ENCODE measurements at regions not wholly inside any gene's neighbourhood (a gene's known extent, or its start where the extent isn't known, plus 50 kb on each side); places are given as distances from the start of the nearest gene placed in this dataset.
"Not testable (repeated sequence)": the region's sequence is repeated elsewhere in the genome, so short reads cannot be mapped to it uniquely, and the experiment has no call there.

DNA sequence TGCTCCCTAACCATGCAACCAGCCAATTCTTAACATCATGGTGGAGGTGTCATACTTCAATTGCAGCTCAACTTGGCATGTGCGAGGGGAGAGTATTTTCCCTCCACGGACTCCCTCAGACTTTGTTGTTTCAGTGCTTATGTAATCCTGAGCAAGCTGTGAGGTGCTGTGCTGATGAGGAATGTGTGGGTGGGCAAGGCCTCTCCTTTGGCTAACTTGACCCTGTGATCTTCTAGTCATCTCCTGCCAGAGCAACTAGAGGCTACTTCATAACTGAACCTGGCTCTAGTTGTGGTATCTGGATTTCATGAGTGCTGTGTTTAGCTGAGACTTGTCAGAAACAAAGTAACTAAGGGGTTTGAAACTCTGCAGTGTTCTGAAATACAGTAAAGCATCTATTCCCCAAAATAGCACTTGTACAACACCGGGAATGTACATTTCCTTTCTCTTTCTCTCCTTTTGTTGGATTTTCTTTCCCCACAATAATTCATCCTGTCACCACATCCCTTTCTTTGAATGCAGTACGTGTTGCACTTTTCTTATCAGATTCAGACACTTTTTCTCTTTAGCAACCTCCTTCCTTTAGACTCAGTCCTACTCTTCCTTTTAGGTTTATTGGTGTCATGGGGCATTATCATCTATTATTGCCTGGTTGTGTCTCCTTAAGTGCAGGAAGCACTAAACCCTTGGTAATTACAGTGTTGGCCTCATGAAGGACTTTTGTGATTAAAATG lies 415.2 kb upstream of the NR3C2 start:
- Histone ChIP-seq H3K4me1 (ENCODE audit: control insufficient read depth, insufficient read depth, low read length) (peaks cover 6% of the 10 kb centered on the region), H3K9ac (ENCODE audit: low read length) (no peak overlapping the region), H3K36me3 (ENCODE audit: control insufficient read depth, insufficient read depth, low read length) (no peaks in the 10 kb centered on the region), H3K27me3 (ENCODE audit: control insufficient read depth, insufficient read depth, low read length) (no peaks in the 10 kb centered on the region), H3K27ac (ENCODE audit: low read depth, low read length) (peak overlapping the region; percentile 69), H3K4me3 (ENCODE audit: low read length) (no peak overlapping the region)

DNA sequence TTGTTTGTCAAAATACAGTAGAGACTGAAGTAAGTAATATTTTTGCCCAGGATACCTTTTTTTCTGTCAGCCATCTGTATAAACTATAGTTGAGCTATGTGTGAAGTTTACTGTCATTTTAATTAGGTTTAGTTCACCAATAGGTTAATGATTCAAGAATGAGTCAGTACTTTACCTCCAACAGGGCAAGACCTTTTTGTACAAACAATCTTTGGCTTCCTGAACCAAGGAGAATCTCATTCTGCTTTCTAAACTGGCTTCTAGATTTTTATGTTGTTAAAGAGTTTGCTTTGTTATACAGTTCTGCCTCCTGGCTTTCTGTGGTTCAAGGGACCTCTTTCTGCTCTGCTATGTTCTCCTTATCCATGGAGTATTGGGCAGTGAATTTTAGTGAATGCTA lies 412.0 kb upstream of the NR3C2 start:
- Histone ChIP-seq H3K4me1 (ENCODE audit: control insufficient read depth, insufficient read depth, low read length) (peaks cover 6% of the 10 kb centered on the region), H3K9ac (ENCODE audit: low read length) (no peak overlapping the region), H3K27me3 (ENCODE audit: control insufficient read depth, insufficient read depth, low read length) (no peaks in the 10 kb centered on the region), H3K27ac (ENCODE audit: low read depth, low read length) (no peak overlapping the region), H3K36me3 (ENCODE audit: control insufficient read depth, insufficient read depth, low read length) (no peaks in the 10 kb centered on the region), H3K4me3 (ENCODE audit: low read length) (no peak overlapping the region)

- H3K4me1 ChIP-seq (ENCODE audit: control insufficient read depth, insufficient read depth, low read length), result peaks cover 5% of the 10 kb centered on the region
- no peaks in the 10 kb centered on the region for H3K27me3 ChIP-seq (ENCODE audit: control insufficient read depth, insufficient read depth, low read length)
- H3K9ac ChIP-seq (ENCODE audit: low read length), result no peak overlapping the region
- H3K36me3 ChIP-seq (ENCODE audit: control insufficient read depth, insufficient read depth, low read length), result no peaks in the 10 kb centered on the region
- no peak overlapping the region for H3K27ac ChIP-seq (ENCODE audit: low read depth, low read length)
- H3K4me3 ChIP-seq (ENCODE audit: low read length), result no peak overlapping the region
These were observed 410.0 kb upstream of the NR3C2 start for GRCh38 chr4:148852092-148852699.

DNA sequence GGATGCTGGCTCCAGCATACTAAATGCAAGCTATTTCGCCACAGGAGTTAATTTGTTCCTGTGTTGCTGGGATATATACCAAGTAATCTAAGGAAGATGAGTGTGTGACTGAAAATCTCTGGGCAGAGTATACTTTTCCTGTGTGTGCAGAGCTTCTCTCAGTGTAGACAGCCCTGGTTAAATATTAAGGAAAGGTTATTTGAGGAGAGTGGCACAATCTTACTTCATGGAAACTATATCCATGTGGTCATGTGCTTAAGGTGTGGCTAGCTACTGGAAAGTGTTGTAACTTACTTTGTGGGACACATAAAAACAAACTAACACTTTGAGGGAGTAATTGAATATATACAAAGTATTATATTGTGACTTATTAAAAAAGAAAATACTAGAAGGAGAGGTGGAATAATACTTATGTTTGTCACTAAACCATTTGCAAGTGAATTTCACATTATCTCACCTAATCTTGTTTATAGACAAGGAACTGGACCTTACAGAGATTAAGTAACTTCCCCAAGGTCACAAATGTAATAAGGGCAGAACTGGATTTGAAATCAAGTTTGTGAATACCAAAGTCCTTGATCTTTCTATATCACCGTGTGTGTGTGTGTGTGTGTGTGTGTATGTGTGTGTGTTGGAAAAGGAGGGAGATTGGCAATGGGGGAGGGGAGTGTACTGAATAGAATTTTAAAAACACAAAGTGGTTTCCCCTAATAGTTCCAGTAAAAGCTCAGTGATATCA lies 408.2 kb upstream of the NR3C2 start:
- Histone ChIP-seq H3K4me1 (ENCODE audit: control insufficient read depth, insufficient read depth, low read length) (no peaks in the 10 kb centered on the region), H3K36me3 (ENCODE audit: control insufficient read depth, insufficient read depth, low read length) (no peaks in the 10 kb centered on the region), H3K27ac (ENCODE audit: low read depth, low read length) (no peak overlapping the region), H3K4me3 (ENCODE audit: low read length) (no peak overlapping the region), H3K27me3 (ENCODE audit: control insufficient read depth, insufficient read depth, low read length) (no peaks in the 10 kb centered on the region), H3K9ac (ENCODE audit: low read length) (no peak overlapping the region)

DNA sequence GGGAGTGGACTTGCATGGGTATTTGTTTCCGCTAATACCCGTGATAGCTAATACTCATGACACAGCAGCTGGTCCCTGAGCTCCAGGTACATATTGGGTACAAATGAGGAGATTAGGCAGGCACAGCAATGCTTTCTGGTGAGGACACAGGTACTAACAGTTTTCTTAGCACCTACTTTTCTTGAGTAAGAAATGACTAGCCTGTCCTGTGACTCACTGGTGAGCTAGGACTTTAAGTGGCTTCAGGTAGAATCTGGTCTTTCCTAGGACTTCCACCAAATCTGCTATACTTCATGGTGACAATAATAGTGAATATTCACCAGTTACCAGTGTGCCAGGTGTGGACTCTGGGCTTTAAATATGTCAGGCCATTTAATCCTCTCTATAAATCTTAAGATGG lies 407.4 kb upstream of the NR3C2 start:
- Histone ChIP-seq H3K9ac (ENCODE audit: low read length) (no peak overlapping the region), H3K4me1 (ENCODE audit: control insufficient read depth, insufficient read depth, low read length) (no peaks in the 10 kb centered on the region), H3K36me3 (ENCODE audit: control insufficient read depth, insufficient read depth, low read length) (no peaks in the 10 kb centered on the region), H3K27ac (ENCODE audit: low read depth, low read length) (no peak overlapping the region), H3K4me3 (ENCODE audit: low read length) (no peak overlapping the region), H3K27me3 (ENCODE audit: control insufficient read depth, insufficient read depth, low read length) (no peaks in the 10 kb centered on the region)

GRCh38 chr4:148847544-148848255 lies 405.5 kb upstream of the NR3C2 start:
- Histone ChIP-seq H3K27me3 (ENCODE audit: control insufficient read depth, insufficient read depth, low read length) (no peaks in the 10 kb centered on the region), H3K4me1 (ENCODE audit: control insufficient read depth, insufficient read depth, low read length) (no peaks in the 10 kb centered on the region), H3K4me3 (ENCODE audit: low read length) (no peak overlapping the region), H3K27ac (ENCODE audit: low read depth, low read length) (no peak overlapping the region), H3K36me3 (ENCODE audit: control insufficient read depth, insufficient read depth, low read length) (no peaks in the 10 kb centered on the region), H3K9ac (ENCODE audit: low read length) (no peak overlapping the region)

DNA sequence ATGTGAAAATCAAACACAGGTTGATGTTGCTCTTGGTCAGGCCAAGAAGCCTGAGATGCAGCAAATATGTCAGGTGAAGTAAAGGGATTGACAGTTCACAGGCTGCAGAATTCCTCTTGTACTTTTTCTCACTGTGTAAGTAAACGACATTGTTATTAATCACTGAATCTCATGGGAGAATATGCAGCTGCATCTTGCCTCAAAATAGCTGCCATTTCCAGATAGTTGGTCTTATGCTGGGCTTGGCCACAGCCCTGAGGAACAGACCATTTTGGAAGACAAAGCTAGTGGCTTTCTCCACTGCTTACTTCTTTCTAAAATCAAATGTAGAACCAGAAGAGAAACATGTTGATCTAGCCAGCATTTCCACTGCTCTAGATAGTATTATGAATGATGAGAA lies 403.4 kb upstream of the NR3C2 start:
- Histone ChIP-seq H3K27me3 (ENCODE audit: control insufficient read depth, insufficient read depth, low read length) (no peaks in the 10 kb centered on the region), H3K4me1 (ENCODE audit: control insufficient read depth, insufficient read depth, low read length) (no peaks in the 10 kb centered on the region), H3K9ac (ENCODE audit: low read length) (no peak overlapping the region), H3K36me3 (ENCODE audit: control insufficient read depth, insufficient read depth, low read length) (no peaks in the 10 kb centered on the region), H3K4me3 (ENCODE audit: low read length) (no peak overlapping the region), H3K27ac (ENCODE audit: low read depth, low read length) (no peak overlapping the region)

DNA sequence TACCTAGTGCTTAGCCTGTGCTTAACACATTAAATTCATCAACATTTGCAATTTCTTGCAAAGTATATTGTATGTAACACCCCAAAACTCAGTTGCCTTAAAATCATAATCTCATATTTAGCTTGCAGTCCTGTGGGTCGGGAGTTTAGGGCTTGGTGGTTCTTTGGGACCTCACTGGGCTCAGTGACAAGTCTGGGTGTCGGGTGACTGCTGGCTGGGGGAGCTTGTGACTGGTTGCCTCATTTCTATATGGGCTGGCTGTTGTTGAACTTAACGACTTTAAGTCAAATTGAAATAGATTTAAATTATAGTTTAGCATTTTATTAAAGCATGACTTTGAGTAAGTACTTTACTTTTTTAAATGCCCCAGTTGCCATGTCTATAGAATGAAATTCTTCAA lies 401.4 kb upstream of the NR3C2 start:
- Histone ChIP-seq H3K27me3 (ENCODE audit: control insufficient read depth, insufficient read depth, low read length) (no peaks in the 10 kb centered on the region), H3K4me3 (ENCODE audit: low read length) (no peak overlapping the region), H3K4me1 (ENCODE audit: control insufficient read depth, insufficient read depth, low read length) (no peaks in the 10 kb centered on the region), H3K36me3 (ENCODE audit: control insufficient read depth, insufficient read depth, low read length) (no peaks in the 10 kb centered on the region), H3K9ac (ENCODE audit: low read length) (no peak overlapping the region), H3K27ac (ENCODE audit: low read depth, low read length) (no peak overlapping the region)

DNA sequence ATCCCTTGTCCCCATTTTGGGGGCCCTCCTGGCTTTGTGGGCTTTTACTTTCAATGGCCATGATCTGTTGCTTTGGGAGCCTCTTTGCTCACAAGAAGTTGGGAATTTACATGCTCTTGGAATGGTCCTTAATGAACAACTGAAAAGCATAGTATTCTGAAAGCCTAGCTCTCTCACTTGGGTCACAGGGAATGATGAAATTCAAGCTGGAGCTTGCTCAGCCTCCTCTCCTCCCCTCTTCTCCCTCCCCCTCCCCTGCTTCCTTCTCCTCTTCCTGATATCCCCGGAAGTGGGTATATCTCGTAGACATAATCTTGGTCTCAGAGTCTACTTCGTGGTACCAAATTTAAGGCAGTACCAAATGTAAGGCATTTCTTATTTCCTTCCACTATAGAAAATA lies 400.6 kb upstream of the NR3C2 start:
- no peak overlapping the region for H3K4me3 ChIP-seq (ENCODE audit: low read length)
- no peaks in the 10 kb centered on the region for H3K4me1 ChIP-seq (ENCODE audit: control insufficient read depth, insufficient read depth, low read length)
- no peaks in the 10 kb centered on the region for H3K27me3 ChIP-seq (ENCODE audit: control insufficient read depth, insufficient read depth, low read length)
- H3K27ac ChIP-seq (ENCODE audit: low read depth, low read length), result no peak overlapping the region
- H3K9ac ChIP-seq (ENCODE audit: low read length), result no peak overlapping the region
- no peaks in the 10 kb centered on the region for H3K36me3 ChIP-seq (ENCODE audit: control insufficient read depth, insufficient read depth, low read length)

- H3K9ac ChIP-seq (ENCODE audit: low read length); H3K27ac ChIP-seq (ENCODE audit: low read depth, low read length); H3K4me3 ChIP-seq (ENCODE audit: low read length); H3K36me3 ChIP-seq (ENCODE audit: control insufficient read depth, insufficient read depth, low read length); H3K27me3 ChIP-seq (ENCODE audit: control insufficient read depth, insufficient read depth, low read length); H3K4me1 ChIP-seq (ENCODE audit: control insufficient read depth, insufficient read depth, low read length): not testable (repeated sequence)
These were observed 395.4 kb upstream of the NR3C2 start for GRCh38 chr4:148837571-148837970.

DNA sequence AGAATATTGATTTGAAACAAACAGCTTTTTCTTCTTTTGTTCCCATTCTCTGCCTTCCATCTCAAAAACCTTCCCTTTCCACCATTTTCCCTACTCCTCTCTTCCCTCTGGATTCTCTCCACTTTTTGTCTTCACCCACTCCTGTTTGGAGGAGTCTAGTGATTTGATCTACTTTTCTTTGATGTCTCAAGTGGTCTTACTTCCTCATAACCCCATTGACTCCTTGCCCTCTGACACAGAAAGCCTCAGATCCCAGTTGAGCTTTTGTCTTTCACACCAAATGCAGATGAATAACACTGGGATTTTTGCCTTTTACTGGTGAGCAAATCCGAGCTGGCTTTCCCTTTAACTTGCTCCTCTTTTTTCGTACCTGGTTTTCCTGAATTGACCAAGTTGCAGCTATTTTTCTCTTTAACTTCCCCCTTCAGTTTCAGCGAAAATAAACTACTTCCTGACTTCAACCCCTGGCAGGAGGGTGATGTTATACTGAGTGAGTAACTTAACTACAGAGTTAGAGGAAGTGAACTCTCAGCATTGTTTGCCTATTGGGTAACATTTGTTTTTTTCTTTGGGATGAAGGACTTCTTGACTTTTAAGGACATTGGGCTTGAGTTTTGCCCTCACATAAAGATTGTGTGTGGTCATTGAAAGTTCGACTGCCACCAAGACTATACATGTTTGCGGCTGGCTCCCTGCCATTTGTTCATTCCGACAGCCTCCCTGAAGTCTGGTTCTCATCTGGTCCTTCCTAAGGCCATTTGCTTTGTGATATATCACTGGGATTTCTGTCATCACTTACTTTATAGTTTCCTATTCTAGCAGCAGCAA lies 392.8 kb upstream of the NR3C2 start:
- Histone ChIP-seq H3K36me3 (ENCODE audit: control insufficient read depth, insufficient read depth, low read length) (no peaks in the 10 kb centered on the region), H3K4me3 (ENCODE audit: low read length) (peak overlapping the region; percentile 6), H3K27ac (ENCODE audit: low read depth, low read length) (no peak overlapping the region), H3K9ac (ENCODE audit: low read length) (no peak overlapping the region), H3K27me3 (ENCODE audit: control insufficient read depth, insufficient read depth, low read length) (no peaks in the 10 kb centered on the region), H3K4me1 (ENCODE audit: control insufficient read depth, insufficient read depth, low read length) (peaks cover 5% of the 10 kb centered on the region)

DNA sequence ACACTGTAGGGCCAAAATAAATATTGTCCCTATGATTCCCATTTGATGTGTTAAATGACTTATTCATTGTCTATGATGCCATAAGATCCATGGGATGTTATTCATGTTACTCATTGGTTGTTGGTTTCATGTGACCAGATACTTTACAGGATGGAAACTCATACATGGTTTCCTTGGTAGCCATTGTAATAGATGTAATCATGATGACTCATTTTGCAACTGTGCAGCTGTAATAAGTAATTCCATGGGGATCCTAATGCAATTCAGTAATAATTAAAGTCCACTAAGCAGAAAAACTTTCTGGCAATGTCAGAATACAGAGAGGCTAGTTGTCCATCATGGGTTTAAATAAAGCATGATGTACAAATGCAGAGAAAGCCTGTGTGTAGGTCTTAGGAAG lies 389.7 kb upstream of the NR3C2 start:
- no peaks in the 10 kb centered on the region for H3K27me3 ChIP-seq (ENCODE audit: control insufficient read depth, insufficient read depth, low read length)
- no peaks in the 10 kb centered on the region for H3K36me3 ChIP-seq (ENCODE audit: control insufficient read depth, insufficient read depth, low read length)
- no peak overlapping the region for H3K27ac ChIP-seq (ENCODE audit: low read depth, low read length)
- peaks cover 5% of the 10 kb centered on the region for H3K4me1 ChIP-seq (ENCODE audit: control insufficient read depth, insufficient read depth, low read length)
- H3K4me3 ChIP-seq (ENCODE audit: low read length), result no peak overlapping the region
- no peak overlapping the region for H3K9ac ChIP-seq (ENCODE audit: low read length)
